GM10266 (cell line): ENCODE measurements at regions not wholly inside any gene's neighbourhood (a gene's known extent, or its start where the extent isn't known, plus 50 kb on each side); places are given as distances from the start of the nearest gene placed in this dataset.

Source experiments
- DNase-seq: peaks from one replicate; pipeline ENCODE4 v3.0.0; 2012; ENCODE audit errors: extremely low spot score
- TF ChIP-seq, protein P1 (sequence below): IDR thresholded peaks from 2 replicates; pipeline ENCODE4 v1.5.1; 2012; ENCODE audit warnings: mild to moderate bottlenecking, low read depth; ENCODE audit not compliant: control insufficient read depth, insufficient read depth; ENCODE audit errors: missing control alignments

- TF ChIP-seq, protein P1, sequence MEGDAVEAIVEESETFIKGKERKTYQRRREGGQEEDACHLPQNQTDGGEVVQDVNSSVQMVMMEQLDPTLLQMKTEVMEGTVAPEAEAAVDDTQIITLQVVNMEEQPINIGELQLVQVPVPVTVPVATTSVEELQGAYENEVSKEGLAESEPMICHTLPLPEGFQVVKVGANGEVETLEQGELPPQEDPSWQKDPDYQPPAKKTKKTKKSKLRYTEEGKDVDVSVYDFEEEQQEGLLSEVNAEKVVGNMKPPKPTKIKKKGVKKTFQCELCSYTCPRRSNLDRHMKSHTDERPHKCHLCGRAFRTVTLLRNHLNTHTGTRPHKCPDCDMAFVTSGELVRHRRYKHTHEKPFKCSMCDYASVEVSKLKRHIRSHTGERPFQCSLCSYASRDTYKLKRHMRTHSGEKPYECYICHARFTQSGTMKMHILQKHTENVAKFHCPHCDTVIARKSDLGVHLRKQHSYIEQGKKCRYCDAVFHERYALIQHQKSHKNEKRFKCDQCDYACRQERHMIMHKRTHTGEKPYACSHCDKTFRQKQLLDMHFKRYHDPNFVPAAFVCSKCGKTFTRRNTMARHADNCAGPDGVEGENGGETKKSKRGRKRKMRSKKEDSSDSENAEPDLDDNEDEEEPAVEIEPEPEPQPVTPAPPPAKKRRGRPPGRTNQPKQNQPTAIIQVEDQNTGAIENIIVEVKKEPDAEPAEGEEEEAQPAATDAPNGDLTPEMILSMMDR: no peak
- no peak for DNase-seq
Observed at GRCh38 chr20:11520596-11520995, 397.1 kb upstream of the BTBD3 start.

- no peak for DNase-seq
- TF ChIP-seq, protein P1: no peak
Observed at GRCh38 chr20:11521476-11522365, 396.0 kb upstream of the BTBD3 start.

DNA sequence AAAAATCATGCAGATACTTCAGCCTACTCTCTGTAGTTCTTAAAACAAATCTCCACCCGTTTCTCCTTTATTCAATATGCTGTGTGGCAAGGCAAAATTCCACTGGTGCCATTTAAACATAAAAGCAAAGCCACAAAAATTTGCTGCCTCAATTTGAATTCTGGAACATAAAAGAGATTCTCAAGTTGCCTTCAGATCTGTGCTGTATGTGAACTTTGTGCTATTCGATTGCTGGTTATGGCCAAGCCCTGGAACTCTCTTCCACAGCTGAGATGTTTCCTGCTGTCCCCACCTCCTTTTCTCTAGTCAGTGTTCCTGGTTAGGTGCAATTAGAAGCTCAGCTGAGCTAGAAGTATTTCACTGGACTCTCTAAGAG is 395.3 kb upstream of the BTBD3 start:
- TF ChIP-seq, protein P1: no peak
- no peak for DNase-seq

DNA sequence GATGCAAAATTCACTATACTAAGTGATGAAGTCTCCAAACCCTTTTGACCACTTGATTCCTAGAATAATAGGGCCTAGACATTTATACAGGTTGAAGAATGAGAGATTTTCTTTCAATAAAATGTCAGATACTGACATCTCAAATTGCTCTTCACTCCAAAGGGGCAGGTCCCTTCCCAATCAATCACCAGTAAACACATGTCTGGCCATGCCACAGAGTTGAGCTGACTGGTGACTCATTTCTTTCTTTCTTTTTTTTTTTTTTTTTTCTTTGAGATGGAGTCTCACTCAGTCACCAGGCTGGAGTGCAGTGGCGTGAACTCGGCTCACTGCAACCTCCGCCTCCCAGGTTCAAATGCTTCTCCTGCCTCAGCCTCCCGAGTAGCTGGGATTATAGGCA is 388.6 kb upstream of the BTBD3 start:
- DNase-seq: no peak
- TF ChIP-seq, protein P1: no peak

DNA sequence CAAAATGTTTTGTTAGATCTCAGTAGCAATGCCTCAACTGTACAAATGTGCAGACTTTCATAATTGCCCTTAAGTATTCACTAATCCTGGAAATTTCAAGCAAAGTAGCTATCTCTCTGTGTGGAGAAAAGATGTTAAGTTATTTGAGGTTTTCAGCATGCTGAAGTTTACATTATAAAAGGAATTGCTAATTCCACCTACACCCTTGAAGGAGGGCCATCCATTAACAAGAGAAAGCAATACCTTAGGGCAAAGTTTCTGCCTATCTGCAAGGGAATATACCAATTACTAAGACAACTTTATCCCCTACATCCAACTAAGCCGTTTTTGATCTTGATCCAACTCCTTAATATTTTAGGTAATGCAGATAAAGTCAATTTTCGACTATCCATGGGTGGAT is 380.7 kb upstream of the BTBD3 start:
- TF ChIP-seq, protein P1: no peak
- DNase-seq: no peak

GRCh38 chr20:11539450-11539849 is 378.2 kb upstream of the BTBD3 start:
- TF ChIP-seq, protein P1: no peak
- no peak for DNase-seq

GRCh38 chr20:11540558-11540957 is 377.1 kb upstream of the BTBD3 start:
- DNase-seq: no peak
- TF ChIP-seq, protein P1: no peak
